Kidney (tissue), 13 donors: ENCODE measurements at regions not wholly inside any gene's neighbourhood (a gene's known extent, or its start where the extent isn't known, plus 50 kb on each side); places are given as distances from the start of the nearest gene placed in this dataset.

Experiments
- DNase-seq, 5 donors: peaks; one replicate each; pipeline ENCODE4 v3.0.0-alpha.2; 2013 to 2020
- FAIRE-seq: peaks from 2 replicates; lab custom pipeline; 2012; peaks lifted over from hg19 to GRCh38; lab: Jason Lieb, UNC
- H3K27ac ChIP-seq, 2 donors: one replicate each; pipeline ENCODE4 v1.7.0; 2013; ENCODE audit warnings: low read depth in 2 of 2, low read length in 2 of 2, inconsistent platforms in 1 of 2
- H3K27me3 ChIP-seq: one replicate; pipeline ENCODE4 v1.7.1; 2013; ENCODE audit warnings: low read length, inconsistent platforms; ENCODE audit not compliant: control insufficient read depth, insufficient read depth
- H3K36me3 ChIP-seq, 3 donors: one replicate each; pipeline versions ENCODE4 v1.7.0 to v1.7.1; 2013; ENCODE audit warnings: low read length in 3 of 3, control low read depth in 1 of 3, inconsistent platforms in 1 of 3; ENCODE audit not compliant: insufficient read depth in 3 of 3, control insufficient read depth in 2 of 3
- H3K4me1 ChIP-seq, 3 donors: one replicate each; pipeline versions ENCODE4 v1.7.0 to v1.7.1; 2013; ENCODE audit warnings: low read length in 3 of 3, inconsistent platforms in 1 of 3, low read depth in 1 of 3; ENCODE audit not compliant: control insufficient read depth in 2 of 3, insufficient read depth in 2 of 3
- H3K4me3 ChIP-seq, 3 donors: one replicate each; pipeline versions ENCODE4 v1.7.0 to v1.8.1; 2013; ENCODE audit warnings: low read length in 3 of 3, control low read depth in 1 of 3, inconsistent platforms in 1 of 3
- H3K9ac ChIP-seq, 3 donors: one replicate each; pipeline versions ENCODE4 v1.7.0 to v1.7.1; 2013; ENCODE audit warnings: low read length in 3 of 3, control low read depth in 1 of 3, inconsistent platforms in 1 of 3
- H3K9me3 ChIP-seq, 3 donors: one replicate each; pipeline versions ENCODE4 v1.7.0 to v1.7.1; 2013; ENCODE audit warnings: low read length in 3 of 3, control low read depth in 1 of 3, inconsistent platforms in 1 of 3; ENCODE audit not compliant: control insufficient read depth in 2 of 3, insufficient read depth in 1 of 3
- intact Hi-C: fragments of 100-400 bp; cut with DNase I; formaldehyde crosslinking; loops from one replicate; pipeline ENCODE4 v1.11.1; 2022
- TF ChIP-seq, protein P1 (sequence below): IDR thresholded peaks from 3 replicates; pipeline ENCODE4 v1.5.1; 2012; ENCODE audit warnings: mild to moderate bottlenecking, moderate library complexity, borderline replicate concordance; ENCODE audit not compliant: insufficient read depth; ENCODE audit errors: extremely low read depth
- donor health status: control.
- donor health status: control.
- donor health status: control.
- donor health status: control.
- donor health status: control.
- donor health status: DM: yes; HTN: yes; CAD: no.
- donor health status: Normal renal cell carcinoma (clear cell type).

- intact Hi-C loops: no loop called here
- peaks cover 0 to 3% (median 0%) of the 10 kb centered on the region in 3 donors for H3K9me3 ChIP-seq
- TF ChIP-seq, protein P1, sequence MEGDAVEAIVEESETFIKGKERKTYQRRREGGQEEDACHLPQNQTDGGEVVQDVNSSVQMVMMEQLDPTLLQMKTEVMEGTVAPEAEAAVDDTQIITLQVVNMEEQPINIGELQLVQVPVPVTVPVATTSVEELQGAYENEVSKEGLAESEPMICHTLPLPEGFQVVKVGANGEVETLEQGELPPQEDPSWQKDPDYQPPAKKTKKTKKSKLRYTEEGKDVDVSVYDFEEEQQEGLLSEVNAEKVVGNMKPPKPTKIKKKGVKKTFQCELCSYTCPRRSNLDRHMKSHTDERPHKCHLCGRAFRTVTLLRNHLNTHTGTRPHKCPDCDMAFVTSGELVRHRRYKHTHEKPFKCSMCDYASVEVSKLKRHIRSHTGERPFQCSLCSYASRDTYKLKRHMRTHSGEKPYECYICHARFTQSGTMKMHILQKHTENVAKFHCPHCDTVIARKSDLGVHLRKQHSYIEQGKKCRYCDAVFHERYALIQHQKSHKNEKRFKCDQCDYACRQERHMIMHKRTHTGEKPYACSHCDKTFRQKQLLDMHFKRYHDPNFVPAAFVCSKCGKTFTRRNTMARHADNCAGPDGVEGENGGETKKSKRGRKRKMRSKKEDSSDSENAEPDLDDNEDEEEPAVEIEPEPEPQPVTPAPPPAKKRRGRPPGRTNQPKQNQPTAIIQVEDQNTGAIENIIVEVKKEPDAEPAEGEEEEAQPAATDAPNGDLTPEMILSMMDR: no peak
- FAIRE-seq (no peak), DNase-seq (no peak)
- no peaks in the 10 kb centered on the region for H3K36me3 ChIP-seq
- H3K4me3 ChIP-seq: no peak overlapping the region
- H3K4me1 ChIP-seq: no peaks in the 10 kb centered on the region
- no peaks in the 10 kb centered on the region for H3K27me3 ChIP-seq
- H3K9ac ChIP-seq: no peak overlapping the region
- H3K27ac ChIP-seq: no peak overlapping the region
Observed at GRCh38 chr22:48782326-48782725, 1045.3 kb downstream of the BRD1 start.

DNA sequence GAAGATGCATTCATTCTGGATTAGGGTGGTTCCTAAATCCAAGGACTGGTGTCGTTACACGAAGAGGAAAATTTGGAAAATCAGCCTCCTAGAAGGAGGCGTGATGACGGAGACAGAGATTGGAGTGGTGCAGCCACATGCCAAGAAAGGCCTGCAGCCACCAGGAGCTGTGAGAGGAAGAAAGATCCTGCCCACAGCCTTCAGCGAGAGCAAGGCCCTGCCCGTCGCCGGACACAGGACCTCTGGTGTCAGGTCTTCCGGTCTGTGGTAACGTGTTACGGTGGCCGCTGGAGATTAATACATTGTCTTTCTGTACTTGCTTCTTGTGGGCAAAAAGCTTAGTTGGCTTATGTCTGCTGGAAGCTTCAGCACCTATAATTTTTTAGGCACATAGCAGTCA, 1045.8 kb downstream of the BRD1 start:
- Histone ChIP-seq H3K36me3 (no peaks in the 10 kb centered on the region), H3K9me3 (peaks cover 0 to 3% (median 0%) of the 10 kb centered on the region in 3 donors), H3K4me3 (no peak overlapping the region), H3K9ac (no peak overlapping the region), H3K27ac (no peak overlapping the region), H3K4me1 (no peaks in the 10 kb centered on the region), H3K27me3 (no peaks in the 10 kb centered on the region)
- FAIRE-seq (no peak), DNase-seq (no peak)
- intact Hi-C loops: no loop called here
- TF ChIP-seq, protein P1: no peak

DNA sequence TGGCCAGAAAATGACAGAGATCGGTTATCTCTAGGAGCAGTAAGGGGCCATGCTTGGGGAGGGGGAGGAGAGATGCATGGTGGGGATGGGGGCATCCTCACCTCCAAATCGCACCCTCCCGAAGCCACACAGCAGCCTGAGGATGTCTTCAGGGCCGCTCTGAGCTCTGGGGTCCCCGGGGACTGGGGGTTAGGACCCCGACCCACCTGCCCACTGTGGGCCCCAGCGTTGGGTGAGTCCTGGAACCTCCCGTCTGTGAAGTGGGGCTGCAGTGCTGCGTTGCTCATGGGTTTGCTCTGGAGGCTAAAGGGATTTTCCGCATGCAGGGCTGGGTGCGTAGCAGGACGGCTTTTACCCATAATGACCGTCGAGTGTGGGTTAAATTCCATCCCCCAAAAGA, 1046.3 kb downstream of the BRD1 start:
- intact Hi-C loops: no loop called here
- Histone ChIP-seq H3K36me3 (no peaks in the 10 kb centered on the region), H3K9ac (no peak overlapping the region), H3K4me3 (no peak overlapping the region), H3K27ac (no peak overlapping the region), H3K27me3 (no peaks in the 10 kb centered on the region), H3K4me1 (no peaks in the 10 kb centered on the region), H3K9me3 (peaks cover 0 to 3% (median 0%) of the 10 kb centered on the region in 3 donors)
- FAIRE-seq (no peak), DNase-seq (no peak)
- TF ChIP-seq, protein P1: no peak

- Histone ChIP-seq H3K27ac (no peak overlapping the region), H3K9me3 (peaks cover 0 to 3% (median 3%) of the 10 kb centered on the region in 3 donors)
Observed at GRCh38 chr22:48780597-48781277, 1046.9 kb downstream of the BRD1 start.

More at GRCh38 chr22:48780597-48781277, 1046.9 kb downstream of the BRD1 start:
- no peak overlapping the region for H3K9ac ChIP-seq
- TF ChIP-seq, protein P1: no peak
- intact Hi-C loops: no loop called here
- H3K4me3 ChIP-seq: no peak overlapping the region
- FAIRE-seq (no peak), DNase-seq (no peak)
- H3K4me1 ChIP-seq: no peaks in the 10 kb centered on the region
- no peaks in the 10 kb centered on the region for H3K36me3 ChIP-seq
- H3K27me3 ChIP-seq: no peaks in the 10 kb centered on the region
